Stimulated activated CD8-positive, alpha-beta memory T cell treated with anti-CD3 and anti-CD28 coated beads, Interleukin-15, amount 100 ng/mL, for 24 hours (primary cell): ENCODE measurements at regions not wholly inside any gene's neighbourhood (a gene's known extent, or its start where the extent isn't known, plus 50 kb on each side); places are given as distances from the start of the nearest gene placed in this dataset.

ENCODE experiments used
- DNase-seq: peaks from one replicate; pipeline ENCODE4 v3.0.0-alpha.2; 2020; ENCODE audit warnings: low read depth

DNA sequence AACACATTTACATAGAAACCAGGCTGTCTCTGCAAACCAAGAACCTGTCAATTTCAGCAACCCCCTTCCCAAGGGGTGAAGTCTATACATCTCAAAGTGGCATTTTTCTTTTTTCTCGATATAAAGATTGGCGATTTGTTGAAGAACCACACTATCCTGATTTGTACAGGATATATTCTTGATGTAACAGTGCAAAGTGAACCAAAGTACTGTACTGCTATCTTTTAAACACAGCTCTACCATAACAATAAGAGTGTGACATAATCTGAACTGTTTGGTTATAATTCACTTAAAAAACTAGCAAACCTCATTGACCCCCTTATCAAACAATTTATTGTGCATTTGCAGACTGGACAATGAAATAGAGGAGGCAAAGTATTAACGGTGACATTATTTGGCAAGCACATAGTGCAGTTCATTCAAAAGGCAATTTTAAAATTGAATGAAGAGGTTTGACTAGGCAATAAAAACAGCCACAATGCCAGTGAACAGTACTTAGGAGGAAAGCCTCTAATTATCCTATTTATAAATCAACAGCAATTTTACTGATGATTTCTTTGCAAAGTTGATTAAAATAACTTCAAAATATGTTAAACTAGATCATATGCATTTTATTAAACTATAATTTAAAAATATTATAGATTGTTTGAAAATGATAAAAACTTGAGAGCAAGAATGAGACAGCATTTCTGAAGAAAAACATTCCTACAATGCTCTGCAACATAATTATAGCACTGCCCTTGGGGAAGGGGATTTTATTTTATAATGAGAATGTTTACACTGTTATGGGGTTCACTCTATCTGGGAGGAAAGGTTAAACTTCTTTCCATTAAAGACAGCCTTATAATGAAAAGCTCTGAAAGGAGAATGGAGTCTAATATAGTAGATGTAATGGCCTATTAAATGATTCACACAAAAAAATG is 440.9 kb downstream of the ZEB2 start:
- DNase-seq, result no peak

DNA sequence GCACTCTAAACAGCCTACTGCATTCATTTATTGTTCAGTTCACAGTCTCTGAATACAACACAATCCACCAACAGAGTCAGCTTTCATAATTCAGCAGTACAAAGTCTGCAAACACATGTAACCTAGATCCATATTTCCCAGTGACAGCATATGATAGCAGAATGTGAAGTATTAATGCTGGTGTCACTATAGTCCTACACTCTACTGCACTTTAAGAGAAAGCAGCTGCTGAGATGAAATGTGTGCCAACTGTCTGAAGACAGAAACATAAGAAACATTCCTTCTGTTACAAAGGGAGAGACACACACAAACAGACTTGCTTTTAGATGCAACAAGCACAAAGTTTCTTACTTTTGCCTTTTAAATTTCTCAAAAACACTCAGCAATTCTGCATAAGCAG is 441.8 kb downstream of the ZEB2 start:
- no peak for DNase-seq

DNA sequence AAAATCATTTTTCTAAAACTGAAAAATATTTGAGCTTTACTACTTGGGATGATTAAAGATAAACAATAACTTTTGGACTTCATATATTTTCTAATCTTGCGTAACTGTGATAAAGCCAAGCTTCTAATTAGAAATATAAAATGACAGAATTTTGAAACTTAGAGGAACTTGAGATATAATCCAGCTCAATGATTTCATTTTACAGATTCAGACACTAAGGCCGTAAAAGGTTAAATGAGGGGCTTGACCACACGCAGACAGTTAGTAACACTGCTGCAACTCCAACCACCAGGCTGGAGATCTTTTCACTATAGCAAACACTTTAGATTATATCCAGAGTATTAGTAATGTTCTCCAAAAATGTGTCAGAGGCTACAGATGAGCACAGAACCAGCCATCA is 445.5 kb downstream of the ZEB2 start:
- no peak for DNase-seq

DNA sequence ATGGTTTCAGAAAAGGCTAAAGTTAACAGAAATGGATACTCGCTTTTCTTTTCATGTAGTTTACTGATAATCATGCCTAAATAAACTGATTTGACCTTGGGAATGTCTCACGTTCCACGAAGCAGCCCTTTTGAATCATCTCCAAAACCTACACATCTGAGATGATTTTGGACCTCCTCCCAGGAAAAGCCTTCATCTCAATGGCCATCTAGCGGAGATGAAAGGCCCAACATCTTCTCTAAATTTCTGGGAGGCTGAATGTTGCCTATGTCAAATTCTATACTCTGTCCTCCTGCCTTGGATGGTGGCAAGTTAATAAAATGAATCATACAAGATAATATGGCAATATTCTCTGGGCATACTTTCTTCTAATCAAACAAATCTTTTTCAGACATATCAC is 448.5 kb downstream of the ZEB2 start:
- no peak for DNase-seq

DNA sequence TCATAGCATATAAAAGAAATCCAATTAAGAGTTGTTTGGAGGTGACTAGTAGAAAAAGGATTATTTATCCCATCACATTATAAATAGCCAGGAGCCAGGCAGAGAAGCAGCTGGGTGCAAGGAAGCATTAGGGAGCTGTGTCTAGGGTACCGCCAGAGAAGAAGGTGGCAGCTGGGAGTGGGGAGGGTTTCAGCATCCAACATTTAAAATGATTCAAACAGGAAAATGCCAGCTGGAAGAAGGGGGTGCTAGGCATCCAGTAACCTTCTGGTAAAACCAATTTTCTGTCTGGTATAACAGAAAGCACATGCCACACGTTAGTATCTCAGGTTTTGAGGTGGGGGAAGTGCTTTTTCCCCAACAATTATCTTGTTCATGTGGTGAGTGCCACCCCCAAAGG is 452.4 kb downstream of the ZEB2 start:
- DNase-seq, result no peak

DNA sequence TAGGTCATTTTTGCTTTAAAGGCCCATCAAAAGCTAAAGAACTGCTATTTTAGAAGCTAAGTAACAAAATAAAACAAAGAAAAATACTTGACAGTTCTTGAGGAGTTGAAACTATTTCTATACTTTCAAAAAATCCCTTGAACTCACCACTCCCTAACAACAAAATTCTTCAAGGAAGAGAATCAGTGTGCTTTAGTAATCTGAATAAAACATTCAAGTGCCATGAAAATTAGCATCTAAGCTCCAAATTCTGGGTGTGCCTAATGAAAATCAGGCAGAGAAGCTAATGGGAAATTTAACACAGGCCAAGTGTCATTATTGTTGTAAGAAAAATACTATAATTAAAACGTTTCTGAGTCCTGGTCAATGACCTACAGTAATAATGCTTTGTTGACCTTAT is 456.3 kb downstream of the ZEB2 start:
- DNase-seq, result no peak

DNA sequence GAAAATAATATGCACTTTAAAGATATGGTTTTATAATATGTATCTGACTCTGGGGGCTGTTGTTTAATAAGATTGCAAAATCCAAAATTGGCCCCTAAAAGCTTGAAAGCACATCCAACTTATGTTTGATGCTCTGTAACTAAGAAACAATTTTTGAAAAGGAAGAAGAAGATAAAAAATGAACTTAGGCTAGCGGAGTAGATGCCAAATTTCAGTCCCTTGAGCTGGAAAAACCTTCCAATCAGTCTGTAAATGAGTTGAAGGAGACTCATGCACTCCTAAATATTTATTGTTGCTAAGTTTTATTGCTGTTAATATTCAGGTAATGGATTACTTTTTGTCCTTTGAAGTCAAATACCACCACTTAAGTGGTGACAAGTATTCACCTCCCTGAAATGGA is 465.0 kb downstream of the ZEB2 start:
- no peak for DNase-seq

DNA sequence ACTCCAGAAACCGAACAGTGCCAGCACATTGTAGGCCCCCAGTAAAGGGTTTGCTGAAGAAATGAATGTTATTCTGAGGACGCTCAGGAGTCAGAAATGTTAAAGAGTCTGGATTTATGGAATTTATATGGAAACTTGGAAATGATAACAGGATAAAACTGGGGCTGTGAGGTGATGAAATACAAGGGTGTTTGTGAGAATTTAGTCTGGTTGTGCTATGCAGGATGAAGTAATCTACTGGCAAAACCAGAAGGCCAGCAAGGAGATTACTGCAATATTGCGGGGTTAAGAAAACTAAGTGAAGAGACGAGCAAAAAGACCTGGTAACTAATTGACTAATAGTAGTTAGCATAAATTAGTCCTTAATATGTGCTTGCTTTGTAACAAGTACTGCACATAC is 467.8 kb downstream of the ZEB2 start:
- DNase-seq, result no peak

DNA sequence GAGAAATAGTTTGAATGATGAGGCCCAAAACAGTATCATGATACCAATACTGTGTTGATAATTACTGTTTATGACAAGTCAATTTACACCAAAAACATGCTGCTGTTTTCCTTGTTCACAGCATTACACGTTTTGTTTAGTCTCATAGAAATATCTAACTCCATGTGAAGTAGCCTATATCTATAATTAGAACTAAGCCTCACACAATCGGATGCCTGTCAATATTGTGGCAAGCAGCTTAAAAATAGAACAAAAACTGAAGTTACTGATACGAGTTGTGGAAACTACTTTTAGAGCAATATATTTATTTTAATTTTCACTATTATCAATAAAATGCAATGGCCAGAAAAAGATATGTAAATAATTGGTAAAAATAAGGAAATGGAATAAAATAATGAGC is 470.8 kb downstream of the ZEB2 start:
- DNase-seq, result no peak

DNA sequence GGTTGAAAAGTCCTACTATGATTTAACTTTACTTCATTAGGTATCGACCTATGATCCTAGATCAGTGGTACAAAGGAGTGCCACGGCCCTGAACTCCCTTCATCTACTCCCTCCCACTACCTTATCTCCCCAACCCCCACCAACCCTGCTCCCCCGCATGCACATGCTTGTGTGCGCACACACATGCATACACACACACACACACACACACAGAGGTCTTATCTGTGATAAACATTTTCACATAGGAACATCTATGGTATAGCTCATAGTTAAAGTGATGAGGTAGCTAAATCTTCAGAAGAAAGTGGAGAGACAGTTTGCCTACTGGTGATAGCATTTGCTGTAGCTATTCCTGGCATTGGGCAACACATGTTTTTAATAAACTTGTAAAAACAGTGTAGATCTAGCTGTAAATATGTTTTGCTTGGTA is 471.3 kb downstream of the ZEB2 start:
- no peak for DNase-seq

DNA sequence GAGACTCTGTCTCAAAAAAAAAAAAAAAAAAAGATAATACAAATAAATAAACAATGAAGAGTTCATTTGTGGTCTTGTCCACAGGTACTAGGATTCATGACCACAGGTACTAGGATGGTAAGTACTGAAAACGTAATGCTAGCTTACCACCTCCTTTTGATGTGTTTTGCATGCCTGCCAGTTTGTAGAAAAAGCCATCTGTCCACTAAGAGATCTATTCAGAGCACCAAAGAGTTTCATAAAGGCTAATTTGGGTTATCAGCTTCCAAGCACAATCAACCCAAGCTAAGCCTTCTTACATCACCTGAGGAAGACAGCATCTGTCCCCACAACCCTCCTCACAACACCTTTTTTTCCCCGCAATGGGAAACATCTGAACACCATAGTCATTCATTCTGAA is 477.2 kb downstream of the ZEB2 start:
- no peak for DNase-seq

DNA sequence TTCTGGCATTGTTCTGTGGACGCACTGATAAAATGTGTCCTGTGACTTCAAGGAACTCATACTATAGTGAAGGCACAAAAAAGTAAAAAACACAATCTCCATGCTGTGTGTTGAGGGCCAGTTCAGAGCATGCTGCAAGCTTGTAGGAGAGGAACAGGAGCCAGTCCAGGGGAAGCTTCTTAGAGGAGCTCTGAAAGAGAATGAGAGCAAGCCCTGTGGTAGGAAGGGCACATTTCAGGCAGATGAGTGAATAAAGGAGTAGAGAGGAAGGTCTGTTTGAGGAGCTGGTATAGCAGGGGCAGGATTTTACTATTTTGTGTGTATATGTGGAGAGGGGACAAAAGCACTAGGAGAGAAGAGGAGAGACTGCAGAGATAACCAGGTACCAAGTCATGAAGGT is 478.3 kb downstream of the ZEB2 start:
- DNase-seq, result no peak

DNA sequence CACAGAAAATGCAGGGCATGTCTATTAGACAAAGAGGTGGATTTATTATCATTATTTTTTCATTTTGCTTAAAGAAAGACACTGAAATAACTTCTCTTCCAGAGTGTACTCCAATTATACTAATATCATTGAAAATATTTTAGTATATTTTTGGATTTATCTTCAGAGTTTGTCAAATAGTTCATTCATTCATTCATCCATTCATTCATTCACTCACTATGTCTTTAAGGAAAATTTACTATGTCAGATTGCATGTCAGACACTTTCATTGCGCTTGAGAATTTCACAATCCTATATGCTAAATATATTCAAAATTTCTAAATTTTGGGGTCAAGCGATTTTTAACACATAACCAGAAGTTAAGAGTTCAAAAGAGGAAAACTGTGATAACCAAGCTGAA is 479.1 kb downstream of the ZEB2 start:
- DNase-seq, result no peak

DNA sequence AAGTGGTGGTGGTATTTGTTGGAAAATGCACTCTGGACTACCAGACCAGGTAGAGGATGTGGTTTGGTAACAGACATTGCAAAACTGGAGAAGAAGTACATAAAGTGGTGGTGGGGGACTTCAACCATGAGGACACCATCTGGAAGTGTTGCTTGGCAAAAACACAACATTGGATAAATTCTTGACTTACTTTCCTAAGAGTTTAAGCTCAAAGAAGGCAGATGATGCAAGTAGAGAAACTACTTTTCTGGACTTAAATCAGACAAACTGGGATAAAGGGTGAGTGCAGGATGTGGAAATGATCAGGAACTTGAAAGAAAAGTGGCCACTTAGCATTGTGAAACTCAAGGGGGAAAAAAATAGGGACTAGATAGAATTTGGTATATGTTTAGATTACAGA is 487.4 kb downstream of the ZEB2 start:
- no peak for DNase-seq

DNA sequence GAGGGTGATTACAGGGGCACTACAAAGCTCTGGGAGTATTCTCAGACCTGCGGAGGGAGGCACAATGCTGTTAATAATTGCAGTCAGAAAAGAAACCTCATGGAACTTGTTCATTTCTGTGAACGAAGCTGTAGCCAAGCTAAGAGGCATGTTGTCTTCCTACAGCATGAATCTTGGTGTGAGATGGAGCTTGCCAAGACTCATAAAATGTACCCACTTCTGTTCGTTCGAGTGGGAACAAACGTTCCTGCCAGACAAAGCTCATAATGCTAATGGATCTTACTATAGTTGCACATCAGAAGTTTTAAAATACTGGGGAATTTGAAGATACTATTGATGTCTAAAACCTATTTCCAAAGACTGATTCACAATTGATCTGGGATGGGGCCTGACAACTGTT is 489.1 kb downstream of the ZEB2 start:
- DNase-seq, result no peak

DNA sequence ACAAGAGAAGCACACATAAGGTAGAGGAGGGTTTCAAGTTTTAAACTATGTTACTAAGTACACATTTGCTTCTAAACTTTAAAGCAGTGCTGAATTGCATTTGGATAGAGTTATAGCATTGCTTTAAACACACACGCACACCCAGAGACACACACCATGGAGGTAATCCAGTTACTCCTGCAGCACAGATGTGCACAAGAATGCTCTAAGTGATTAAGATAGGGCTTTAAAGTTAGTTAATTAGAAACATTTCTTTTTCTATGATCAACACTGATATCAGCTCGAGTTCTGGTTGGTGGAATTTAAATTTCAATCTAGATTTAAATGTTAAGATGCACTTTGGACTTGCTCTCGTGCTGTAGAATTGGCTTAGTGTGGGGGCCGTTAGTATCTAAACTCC is 492.3 kb downstream of the ZEB2 start:
- no peak for DNase-seq

DNA sequence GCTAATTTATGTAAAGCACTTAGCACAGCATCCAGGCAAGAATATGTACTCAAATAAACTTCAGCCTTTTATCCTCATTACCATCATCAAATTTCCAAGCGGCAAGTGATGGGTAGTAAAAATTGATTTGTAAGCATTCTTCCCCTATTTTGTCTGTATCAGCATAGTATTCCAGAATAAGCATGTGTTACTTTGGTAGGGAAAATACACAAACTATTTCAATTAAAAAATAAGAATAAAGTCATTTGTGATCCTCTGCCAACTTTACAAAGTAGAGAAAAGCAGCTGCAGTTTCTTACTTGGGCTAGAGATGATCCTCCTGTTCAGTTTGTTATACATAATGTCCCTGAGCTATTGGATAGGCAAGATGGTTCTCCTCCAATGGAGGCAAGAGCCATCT is 493.2 kb downstream of the ZEB2 start:
- no peak for DNase-seq

DNA sequence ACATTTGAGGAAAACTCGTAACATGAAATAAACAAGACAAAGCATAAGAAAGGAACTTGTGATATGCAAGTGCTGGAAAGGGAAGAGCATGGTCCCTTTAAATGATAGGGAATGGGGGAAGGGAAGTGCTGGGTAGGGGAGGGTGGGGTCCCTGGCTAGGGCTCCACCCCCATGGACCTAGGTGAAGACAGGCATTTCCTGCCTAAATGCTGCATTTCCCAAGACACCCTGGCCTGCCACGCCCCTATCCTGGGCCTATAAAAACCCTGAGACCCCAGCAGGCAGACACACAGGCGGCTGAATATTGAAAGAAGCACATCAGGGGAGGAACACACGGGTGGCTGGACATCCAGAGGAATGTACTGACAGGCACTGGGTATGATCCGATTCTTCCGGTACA is 499.9 kb downstream of the ZEB2 start:
- no peak for DNase-seq

DNA sequence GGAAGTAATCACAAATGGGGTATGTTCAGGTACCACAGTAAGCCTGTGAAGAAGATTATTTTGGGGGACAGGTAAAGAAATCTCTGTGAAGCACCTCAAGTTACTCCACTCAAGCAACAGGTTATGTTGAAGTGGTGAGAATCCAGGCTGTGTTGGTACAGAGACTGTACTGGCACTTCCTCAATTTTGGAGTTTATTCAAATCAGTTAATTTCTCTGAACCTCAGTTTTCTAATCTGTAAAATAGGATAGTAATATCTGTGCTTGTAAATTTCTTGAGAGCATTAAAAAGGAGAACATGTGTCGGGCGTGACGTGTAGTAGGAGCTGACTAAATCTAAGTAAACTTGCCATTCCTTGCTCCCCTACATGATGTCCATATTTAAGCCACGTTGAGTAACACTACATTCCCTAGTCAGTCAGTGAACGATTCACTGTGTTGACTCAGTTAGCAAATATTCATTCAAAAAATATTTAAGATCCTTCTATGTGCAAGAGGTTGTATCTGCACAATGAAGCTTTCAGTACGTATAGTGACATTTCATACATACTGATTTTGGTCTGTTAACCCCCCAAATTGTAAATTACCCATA is 504.2 kb downstream of the ZEB2 start:
- DNase-seq, result no peak

DNA sequence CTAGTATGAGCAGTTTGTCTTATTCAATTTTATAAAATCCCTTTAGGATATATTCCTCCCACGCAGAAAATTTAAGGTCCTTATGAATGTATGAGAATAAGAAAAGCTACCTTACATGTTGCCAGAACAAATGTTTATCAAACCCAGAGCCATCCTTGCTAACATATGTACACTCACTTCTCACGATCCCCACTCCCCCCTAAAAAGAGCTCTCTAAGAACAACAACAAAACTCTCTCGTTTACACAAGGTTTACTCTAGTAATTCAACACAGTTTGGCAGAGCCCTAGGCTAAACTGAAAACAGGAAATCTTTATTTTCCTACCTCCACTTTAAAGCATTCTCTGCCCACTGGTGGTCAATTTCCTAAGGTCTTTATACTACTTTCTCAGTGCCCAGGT is 504.9 kb downstream of the ZEB2 start:
- no peak for DNase-seq

DNA sequence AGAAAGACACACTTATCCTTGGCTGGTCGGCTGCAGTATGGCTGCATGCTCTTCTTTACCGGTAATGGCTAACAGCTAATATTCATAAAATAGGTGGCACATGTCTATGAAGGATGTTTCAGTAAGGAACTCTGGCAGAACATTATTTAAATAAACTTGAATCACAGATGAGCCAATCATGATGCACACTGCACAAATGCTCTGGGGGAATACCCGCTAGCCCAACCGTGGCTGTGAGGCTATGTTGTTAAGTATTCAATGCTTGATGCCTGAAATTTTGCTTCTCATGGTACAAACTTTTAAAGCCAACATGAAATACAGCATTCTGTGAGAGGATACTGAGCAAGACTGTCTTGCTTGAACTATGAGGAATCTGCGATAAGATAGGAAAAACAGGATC is 505.8 kb downstream of the ZEB2 start:
- DNase-seq, result no peak

DNA sequence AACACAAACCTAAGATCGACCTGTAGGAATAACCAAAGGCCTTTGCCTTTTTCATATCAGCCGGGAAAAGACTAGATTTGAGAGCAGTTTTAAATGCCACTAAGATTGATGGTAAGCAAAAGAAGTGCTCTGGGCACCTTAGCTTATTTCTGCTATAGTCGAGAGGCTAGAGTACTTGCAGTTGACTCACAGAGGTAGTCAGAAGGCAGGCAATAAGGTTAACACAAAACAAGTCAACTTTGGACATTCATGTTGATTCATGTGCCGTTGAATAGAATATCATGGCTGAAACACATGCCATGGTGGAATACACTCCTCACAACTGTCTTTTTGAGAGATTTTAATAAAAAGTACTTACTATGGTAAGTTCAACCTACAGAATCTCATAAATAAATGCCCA is 507.6 kb downstream of the ZEB2 start:
- DNase-seq, result no peak

DNA sequence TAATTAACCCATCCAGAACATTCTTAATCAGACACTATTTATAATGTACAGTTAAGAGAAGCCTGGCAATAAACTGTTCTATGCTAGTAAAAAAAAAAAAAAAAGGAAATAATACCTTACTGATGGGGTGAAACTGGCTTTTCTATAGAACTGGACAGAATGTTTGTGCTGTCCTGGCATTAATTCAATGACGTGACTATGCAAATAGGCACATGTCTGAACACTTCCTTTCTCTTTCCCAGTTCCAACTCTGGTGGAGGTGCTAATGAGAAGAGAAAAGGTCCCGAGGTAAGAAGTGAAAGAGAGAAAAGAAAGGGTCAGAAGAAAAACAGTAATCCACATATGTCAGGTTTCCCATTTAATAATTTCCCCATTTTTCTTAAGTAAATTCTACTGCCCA is 508.4 kb downstream of the ZEB2 start:
- DNase-seq, result no peak

DNA sequence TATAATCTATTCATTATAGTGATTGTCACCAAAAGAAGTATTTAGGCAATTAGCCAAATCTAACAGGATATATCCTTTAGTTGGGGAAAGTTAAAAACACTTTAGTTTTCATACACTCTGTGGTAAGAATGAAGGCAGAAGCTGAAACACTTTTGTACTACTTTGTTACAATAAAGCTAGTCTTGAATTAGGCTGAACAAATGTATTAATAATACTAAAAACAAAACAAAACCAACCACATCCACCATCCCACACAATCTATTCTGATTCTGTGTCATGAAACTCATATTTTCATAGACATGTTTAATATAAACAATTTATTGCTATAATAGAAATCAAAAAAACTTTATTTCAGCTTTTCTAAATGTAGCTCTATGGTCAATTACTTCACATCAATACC is 508.8 kb downstream of the ZEB2 start:
- DNase-seq, result no peak
